ENCODE measurements at regions not wholly inside any gene's neighbourhood (a gene's known extent, or its start where the extent isn't known, plus 50 kb on each side); places are given as distances from the start of the nearest gene placed in this dataset.
"Not testable (repeated sequence)": the region's sequence is repeated elsewhere in the genome, so short reads cannot be mapped to it uniquely, and the experiment has no call there.

DNA sequence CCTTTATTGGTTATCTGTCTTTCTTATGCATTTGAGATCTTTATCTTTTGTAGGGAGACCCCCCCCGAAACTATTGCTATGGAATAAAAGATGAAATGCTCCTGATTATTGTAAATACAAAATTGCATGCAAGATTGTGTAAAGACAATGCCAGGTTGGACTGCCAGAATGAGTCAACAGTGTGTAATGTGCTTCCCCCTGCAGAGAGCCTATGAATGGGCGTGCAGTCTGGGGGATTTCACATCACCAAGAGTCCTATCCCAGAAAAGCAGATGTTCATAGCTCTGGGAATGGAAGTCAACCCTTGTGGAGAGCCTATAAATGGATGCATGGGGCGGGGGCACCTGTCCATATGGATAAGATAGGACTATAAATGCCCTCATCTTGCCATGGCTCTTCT, 584.3 kb downstream of the NSUN3 start:
- Histone ChIP-seq H3K27me3 (no peaks in the 10 kb centered on the region), H3K9me3 (no peaks in the 10 kb centered on the region), H3K36me3 (no peaks in the 10 kb centered on the region), H3K4me1 (no peaks in the 10 kb centered on the region), H3K4me3 (ENCODE audit: low read depth, low read length) (no peak overlapping the region)
- no peak for DNase-seq
- TF ChIP-seq, protein P1, sequence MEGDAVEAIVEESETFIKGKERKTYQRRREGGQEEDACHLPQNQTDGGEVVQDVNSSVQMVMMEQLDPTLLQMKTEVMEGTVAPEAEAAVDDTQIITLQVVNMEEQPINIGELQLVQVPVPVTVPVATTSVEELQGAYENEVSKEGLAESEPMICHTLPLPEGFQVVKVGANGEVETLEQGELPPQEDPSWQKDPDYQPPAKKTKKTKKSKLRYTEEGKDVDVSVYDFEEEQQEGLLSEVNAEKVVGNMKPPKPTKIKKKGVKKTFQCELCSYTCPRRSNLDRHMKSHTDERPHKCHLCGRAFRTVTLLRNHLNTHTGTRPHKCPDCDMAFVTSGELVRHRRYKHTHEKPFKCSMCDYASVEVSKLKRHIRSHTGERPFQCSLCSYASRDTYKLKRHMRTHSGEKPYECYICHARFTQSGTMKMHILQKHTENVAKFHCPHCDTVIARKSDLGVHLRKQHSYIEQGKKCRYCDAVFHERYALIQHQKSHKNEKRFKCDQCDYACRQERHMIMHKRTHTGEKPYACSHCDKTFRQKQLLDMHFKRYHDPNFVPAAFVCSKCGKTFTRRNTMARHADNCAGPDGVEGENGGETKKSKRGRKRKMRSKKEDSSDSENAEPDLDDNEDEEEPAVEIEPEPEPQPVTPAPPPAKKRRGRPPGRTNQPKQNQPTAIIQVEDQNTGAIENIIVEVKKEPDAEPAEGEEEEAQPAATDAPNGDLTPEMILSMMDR (IDR thresholded peaks at IDR 0.05; ENCODE audit: low read depth, low read length): no peak

DNA sequence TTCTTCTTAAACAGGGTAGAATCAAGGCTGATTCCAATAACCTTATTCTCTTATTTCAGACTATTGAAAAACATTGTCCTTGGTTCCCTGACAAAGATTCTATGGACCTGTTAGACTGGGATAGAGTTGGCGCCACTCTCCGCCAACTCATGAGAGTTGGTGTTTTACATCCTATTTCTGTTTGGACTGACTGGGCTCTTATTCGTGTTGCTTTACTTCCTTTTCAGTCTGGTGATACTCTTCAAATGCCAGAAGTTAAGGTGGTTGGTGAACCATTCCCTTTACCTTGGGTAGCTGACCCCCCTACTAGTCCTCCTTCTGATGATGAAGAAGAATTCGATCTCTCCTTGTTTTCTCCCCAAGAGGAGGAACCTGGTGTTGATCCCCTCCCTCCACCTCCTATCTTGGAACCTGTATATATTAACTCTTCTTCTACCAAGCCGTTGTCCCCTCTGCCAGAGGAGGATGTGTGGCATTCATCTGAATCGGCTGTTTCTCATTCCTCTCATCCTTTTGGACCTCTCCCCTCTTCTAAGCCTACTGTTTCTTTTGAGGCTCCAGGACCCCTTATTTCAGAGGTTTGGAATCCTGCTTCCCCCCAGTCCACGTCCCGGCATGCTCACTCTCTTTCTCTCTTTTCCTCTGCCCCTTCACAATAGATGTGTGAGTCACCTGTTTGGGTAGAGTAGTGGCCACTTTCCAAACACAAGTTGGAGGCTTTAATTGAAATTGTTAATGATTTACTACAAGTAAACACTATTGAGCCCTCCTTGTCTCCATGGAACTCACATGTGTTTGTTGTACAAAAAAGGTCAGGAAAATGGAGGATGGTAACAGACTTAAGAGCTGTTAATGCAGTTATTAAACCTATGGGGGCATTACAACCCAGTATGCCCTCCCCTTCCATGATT, 585.7 kb downstream of the NSUN3 start:
- H3K36me3 ChIP-seq; DNase-seq; H3K27me3 ChIP-seq; H3K9me3 ChIP-seq; H3K4me1 ChIP-seq; H3K4me3 ChIP-seq (ENCODE audit: low read depth, low read length): not testable (repeated sequence)

DNA sequence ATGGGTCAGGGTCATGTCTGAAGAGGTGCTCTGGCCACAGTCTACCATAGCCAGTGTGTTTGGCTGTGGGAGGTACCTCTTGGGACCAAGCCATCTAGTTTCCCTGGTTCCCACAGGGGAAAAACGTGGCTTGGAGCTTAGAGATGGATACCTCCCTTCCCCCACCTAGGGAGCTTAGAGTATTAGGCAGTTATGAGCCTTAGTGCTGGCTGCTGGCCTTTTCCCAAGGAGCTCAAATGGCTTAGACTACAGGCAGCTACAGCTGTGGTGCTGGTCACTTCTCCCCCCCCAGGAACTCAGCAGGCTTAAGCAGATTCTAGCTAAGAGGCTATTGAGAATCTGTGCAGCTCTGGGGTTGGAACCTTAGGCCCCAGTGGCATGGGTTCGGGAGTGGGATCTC, 591.2 kb downstream of the NSUN3 start:
- Histone ChIP-seq H3K36me3 (no peaks in the 10 kb centered on the region), H3K4me1 (no peaks in the 10 kb centered on the region; the same call in 1 of the 2 replicates), H3K4me3 (ENCODE audit: low read depth, low read length) (no peak overlapping the region), H3K27me3 (no peaks in the 10 kb centered on the region), H3K9me3 (no peaks in the 10 kb centered on the region)
- no peak for DNase-seq
- TF ChIP-seq, protein P1 (IDR thresholded peaks at IDR 0.05; ENCODE audit: low read depth, low read length): no peak

- DNase-seq: no peak
- TF ChIP-seq, protein P1 (IDR thresholded peaks at IDR 0.05; ENCODE audit: low read depth, low read length): no peak
- Histone ChIP-seq H3K4me3 (ENCODE audit: low read depth, low read length) (no peak overlapping the region), H3K4me1 (no peaks in the 10 kb centered on the region), H3K9me3 (no peaks in the 10 kb centered on the region), H3K36me3 (no peaks in the 10 kb centered on the region), H3K27me3 (no peaks in the 10 kb centered on the region)
These were observed 603.1 kb downstream of the NSUN3 start for GRCh38 chr3:94665922-94666321.

- no peaks in the 10 kb centered on the region for H3K36me3 ChIP-seq
- no peak for DNase-seq
- no peaks in the 10 kb centered on the region for H3K4me1 ChIP-seq
- H3K27me3 ChIP-seq: no peaks in the 10 kb centered on the region
- TF ChIP-seq, protein P1 (IDR thresholded peaks at IDR 0.05; ENCODE audit: low read depth, low read length): no peak
- H3K9me3 ChIP-seq: no peaks in the 10 kb centered on the region
- no peak overlapping the region for H3K4me3 ChIP-seq (ENCODE audit: low read depth, low read length)
These were observed 608.2 kb downstream of the NSUN3 start for GRCh38 chr3:94671078-94671477.

- Histone ChIP-seq H3K36me3 (no peaks in the 10 kb centered on the region), H3K4me3 (ENCODE audit: low read depth, low read length) (no peak overlapping the region), H3K4me1 (no peaks in the 10 kb centered on the region), H3K27me3 (no peaks in the 10 kb centered on the region), H3K9me3 (no peaks in the 10 kb centered on the region)
- no peak for DNase-seq
- TF ChIP-seq, protein P1 (IDR thresholded peaks at IDR 0.05; ENCODE audit: low read depth, low read length): no peak
These were observed 611.0 kb downstream of the NSUN3 start for GRCh38 chr3:94673876-94674275.
